ENCODE measurements at regions not wholly inside any gene's neighbourhood (a gene's known extent, or its start where the extent isn't known, plus 50 kb on each side); places are given as distances from the start of the nearest gene placed in this dataset.

DNA sequence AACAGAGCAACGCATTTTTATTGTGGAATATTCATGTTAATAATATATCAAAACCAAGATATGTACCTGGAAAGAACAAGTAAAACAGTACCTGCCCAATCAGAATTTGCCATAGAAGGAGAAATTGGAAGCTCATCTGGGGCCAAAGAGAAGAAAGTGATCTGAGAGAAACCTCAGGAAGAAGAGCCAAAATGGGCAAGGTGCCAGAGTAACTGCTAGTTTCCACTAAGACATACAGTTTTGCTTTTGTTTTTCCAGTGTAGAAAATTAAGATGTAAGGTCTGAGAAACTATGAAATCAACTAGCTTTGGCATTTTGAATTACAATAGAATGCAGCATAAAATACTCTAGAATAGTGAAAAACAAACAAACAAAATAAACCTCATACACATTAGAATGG lies 2201.2 kb downstream of the ARAP2 start:
- DNase-seq (ENCODE audit: low read depth): peak; percentile 21

GRCh38 chr4:34046580-34046979 lies 2197.7 kb downstream of the ARAP2 start:
- peak; percentile 53 for DNase-seq (ENCODE audit: low read depth)

GRCh38 chr4:34047363-34047762 lies 2197.0 kb downstream of the ARAP2 start:
- DNase-seq (ENCODE audit: low read depth): no peak

DNA sequence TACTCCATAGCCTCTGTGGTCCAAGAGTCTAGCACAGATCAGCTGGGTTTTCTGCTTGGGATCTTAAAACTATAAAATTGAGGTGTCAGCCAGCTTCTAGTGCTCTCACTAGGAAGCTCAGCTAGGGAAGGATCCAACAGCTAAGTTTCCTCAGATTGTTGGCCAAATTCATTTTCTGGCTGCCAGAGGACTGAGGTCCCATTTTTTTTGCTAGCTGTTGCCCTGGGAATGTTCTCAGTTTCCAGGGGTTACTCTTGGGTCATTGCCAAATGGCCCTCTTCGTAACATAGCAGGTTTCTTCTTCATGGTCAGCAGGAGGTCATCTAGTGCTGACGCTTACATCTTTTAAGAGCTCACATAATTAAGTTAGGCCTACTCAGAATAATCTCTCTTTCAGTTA lies 2178.2 kb downstream of the ARAP2 start:
- no peak for DNase-seq (ENCODE audit: low read depth)

DNA sequence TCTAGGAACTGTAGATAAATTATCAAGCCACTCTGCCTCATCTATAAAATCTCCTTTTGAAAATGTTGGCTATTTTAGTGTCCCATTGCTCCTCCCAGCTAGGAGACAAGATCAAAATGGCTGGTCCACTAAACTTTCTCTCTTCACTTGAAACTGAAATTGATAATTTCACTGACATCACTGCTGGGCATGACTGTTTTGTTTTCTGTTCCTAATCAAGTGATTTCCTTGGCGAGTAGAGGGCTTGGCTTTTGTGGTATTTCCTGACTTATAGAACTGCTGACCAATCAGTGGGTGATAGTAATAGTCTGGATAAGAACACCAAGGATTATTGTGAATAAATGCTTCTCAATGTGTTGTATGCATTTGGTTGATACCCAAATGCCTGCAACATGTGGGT lies 2152.9 kb downstream of the ARAP2 start:
- no peak for DNase-seq (ENCODE audit: low read depth)

DNA sequence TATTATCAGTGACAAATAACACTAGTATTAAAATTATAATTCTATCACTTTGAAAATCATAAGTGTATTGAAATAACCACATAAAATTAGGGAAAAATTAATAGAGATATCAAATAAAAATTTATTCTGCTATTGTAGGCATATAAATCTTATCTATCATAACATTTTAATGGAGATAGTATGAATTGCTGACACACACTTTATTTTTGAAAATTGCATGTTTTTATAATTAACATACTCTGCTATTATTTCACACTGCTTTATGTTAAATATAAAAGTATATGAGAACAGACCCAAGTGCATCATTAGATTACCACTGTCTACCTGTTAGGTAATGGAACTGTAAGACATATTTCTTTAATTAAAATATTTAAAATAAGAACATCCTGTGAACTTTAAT lies 2150.2 kb downstream of the ARAP2 start:
- DNase-seq (ENCODE audit: low read depth): no peak

DNA sequence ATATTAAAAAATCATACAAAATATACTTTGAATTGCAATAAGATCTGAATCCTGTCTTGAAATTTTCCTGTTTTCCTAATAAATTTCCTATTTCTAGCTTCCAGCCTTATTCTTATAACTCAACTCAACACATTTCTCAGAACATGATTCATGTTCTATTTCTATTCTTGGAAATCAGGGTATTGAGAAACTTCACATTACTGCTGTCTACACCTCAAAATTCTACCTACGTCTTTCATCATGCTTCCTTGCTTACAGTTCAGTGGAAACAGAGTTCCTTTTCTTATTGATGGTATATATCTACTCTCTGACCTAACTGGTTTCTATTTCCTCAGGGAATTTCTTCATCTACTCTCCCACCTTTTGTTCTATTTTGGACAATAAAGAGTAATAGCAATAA lies 2139.0 kb downstream of the ARAP2 start:
- DNase-seq (ENCODE audit: low read depth): no peak

GRCh38 chr4:34108391-34108790 lies 2135.9 kb downstream of the ARAP2 start:
- peak; percentile 46 for DNase-seq (ENCODE audit: low read depth)

GRCh38 chr4:34112573-34112972 lies 2131.7 kb downstream of the ARAP2 start:
- no peak for DNase-seq (ENCODE audit: low read depth)

DNA sequence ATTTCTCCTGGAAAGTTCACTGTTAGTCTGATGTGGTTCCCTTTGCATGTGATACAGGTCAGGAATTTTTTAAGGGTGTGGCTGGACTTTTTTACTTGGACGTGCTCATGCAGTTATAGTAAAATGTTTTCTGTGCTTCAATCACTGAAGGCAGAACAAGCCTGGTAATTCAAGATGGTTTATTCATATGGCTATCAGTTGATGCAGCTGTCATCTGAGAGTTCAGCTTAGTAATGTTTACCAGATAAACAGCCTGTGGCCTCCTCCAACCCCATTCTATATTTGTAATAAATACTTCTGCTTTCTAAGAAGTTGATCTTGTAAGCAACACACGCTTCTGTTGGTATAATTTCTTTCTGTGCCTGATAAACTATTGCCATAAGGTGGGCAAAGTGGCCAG lies 2105.9 kb downstream of the ARAP2 start:
- peak; percentile 41 for DNase-seq (ENCODE audit: low read depth)

- no peak for DNase-seq (ENCODE audit: low read depth)
These were observed 2105.0 kb downstream of the ARAP2 start for GRCh38 chr4:34139346-34139745.

DNA sequence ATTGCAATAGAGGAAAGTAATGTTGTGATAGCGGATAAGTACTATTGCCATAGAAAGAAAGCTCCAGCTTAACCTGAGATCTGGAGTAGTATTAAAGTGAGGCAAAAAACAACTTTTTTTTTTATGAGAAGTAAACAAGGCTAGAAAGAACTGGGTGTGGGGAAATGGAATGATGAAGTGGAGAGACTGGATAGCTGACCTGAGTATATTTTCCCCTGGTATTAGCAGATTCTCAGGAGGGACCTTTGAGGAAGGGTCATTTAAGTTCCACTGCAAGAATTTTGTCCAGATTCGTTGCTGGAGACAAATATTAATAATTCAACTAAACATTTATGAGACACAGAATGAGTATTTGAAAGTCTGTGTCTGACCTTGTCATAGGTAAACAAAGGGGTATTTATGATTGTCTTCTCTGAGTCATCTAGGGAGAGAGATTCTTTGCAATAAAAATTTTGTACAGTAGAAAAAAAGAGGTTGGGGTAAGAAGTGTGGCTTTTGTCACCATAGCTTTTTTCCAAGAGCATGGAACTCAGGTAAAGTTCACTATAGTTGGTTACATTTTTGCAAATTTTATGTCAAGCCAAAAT lies 2095.9 kb downstream of the ARAP2 start:
- no peak for DNase-seq (ENCODE audit: low read depth)

GRCh38 chr4:34157547-34157946 lies 2086.8 kb downstream of the ARAP2 start:
- DNase-seq (ENCODE audit: low read depth): no peak

DNA sequence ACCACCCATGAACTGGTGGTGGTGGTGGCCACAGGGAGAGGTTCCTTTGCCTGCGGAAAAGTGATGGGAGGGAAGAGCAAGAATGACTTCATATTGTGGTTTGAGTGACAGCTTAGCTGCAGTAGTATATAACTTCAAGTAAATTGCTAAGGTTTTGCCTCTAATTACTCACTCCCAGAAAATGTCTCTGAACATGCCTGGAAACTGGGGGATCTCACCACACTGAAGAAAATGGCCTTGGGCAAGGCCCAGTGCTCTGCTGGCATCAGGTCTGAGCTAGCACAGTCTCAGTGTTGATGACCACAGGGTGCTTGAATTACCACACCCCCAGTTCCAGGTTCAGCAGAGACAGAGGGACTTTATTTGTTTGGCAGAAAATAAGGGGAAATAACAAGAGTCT lies 2085.4 kb downstream of the ARAP2 start:
- DNase-seq (ENCODE audit: low read depth): no peak

DNA sequence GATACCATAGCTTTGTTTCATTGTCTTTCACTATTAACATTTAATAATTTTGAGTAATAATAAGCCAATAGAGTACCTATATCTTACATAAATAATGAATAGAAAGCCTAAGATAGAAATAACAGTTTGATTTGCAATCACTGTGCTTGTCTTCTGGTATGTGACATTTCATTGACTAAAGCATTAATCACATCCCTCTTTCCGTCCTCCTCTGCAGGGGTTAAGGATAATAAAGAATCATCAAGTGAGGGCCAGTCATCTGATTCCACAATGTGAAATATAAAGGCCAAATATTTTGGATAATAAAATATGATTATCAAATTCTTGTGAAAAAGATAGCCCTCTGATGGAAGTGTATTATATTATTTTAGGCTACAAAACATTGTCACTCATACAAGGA lies 2073.4 kb downstream of the ARAP2 start:
- DNase-seq (ENCODE audit: low read depth): no peak

DNA sequence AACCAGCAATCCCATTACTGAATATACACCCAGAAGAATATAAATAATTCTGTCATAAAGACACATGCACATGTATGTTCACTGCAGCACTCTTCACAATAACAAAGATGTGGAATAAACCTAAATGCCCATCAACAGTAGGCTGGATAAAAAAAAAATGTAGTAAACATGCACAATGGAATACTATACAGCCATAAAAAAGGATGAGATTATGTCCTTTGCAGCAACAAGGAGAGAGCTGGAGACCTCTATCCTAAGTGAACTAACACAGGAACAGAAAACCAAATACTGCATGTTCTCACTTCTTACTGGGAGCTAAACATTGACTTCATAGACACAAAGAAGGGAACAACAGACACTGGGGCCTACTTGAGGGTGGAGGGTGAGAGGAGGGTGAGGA lies 2067.7 kb downstream of the ARAP2 start:
- no peak for DNase-seq (ENCODE audit: low read depth)

DNA sequence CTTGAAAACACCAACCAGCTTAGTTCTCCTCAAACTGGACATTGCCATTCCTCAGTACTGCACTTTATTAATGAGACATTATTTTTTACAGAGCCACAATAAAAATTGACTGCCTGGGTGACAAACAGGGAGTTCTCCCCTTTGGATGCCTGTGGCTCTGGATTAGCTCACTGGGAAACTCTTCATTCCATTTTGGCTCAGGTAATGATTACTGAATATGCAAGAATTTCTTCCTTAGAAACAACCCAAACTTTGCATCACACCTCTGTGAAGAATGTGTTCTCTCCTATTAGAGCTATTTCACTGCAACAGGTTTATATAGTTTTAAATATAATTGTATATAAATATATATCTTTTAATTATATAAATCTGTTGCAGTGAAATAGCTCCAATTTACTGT lies 2065.8 kb downstream of the ARAP2 start:
- no peak for DNase-seq (ENCODE audit: low read depth)

DNA sequence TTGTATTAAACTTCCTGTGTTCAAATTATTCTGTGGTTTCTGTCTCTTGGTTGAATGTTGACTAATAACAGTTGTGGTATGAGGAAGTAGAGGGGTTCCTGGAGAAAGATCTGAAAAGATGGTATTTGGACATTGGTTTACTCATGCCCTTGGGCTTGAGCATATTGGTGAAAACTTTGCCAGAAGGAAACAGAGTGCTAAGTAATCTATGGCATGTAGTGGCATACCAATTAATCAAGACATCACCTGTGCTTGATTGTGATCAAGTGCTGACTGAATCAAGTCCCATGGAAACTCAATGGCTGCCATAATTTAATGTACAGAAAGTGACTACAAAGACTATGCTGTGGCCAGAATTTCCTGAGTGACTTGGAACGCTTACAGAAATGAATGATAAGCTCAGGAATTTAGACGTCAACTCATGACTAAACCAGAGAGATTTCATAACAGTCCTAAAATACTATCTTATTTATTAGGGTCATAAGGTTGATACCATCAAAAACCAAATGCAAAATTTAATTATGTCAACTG lies 2062.9 kb downstream of the ARAP2 start:
- peak; percentile 63 for DNase-seq (ENCODE audit: low read depth)

GRCh38 chr4:34181891-34182290 lies 2062.4 kb downstream of the ARAP2 start:
- DNase-seq (ENCODE audit: low read depth): no peak

DNA sequence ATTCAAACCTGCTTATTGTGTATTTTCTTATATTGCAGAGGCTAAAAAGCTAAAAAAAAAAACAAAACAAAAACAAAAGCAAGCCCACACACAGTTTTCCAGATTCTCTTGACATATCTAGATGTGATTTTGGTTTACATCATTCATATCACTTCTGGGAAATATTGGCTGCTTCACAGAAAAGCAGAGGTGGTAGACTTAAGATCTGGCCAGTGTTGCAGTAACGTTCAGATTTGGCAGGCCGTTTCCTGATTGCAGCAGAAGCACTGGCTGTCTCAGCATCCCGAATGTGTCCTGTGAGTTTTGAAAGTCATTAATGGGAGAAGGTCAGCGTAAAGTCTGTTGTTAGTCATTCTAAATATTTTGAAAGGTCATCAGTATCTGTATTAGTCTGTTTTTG lies 2062.0 kb downstream of the ARAP2 start:
- no peak for DNase-seq (ENCODE audit: low read depth)

- no peak for DNase-seq (ENCODE audit: low read depth)
These were observed 2060.4 kb downstream of the ARAP2 start for GRCh38 chr4:34183926-34184325.

- no peak for DNase-seq (ENCODE audit: low read depth)
These were observed 2057.3 kb downstream of the ARAP2 start for GRCh38 chr4:34187056-34187455.

GRCh38 chr4:34191443-34191842 lies 2052.9 kb downstream of the ARAP2 start:
- DNase-seq (ENCODE audit: low read depth): no peak
